SK-N-SH (cell line): ENCODE measurements at regions not wholly inside any gene's neighbourhood (a gene's known extent, or its start where the extent isn't known, plus 50 kb on each side); places are given as distances from the start of the nearest gene placed in this dataset.

Experiments
- CTCF ChIA-PET: fragments of 300-600, 350-600 bp; formaldehyde crosslinking; extraction: SDS; loops from one replicate; lab custom pipeline; 2021; lab: Yijun Ruan, JAX
- POLR2A ChIA-PET: fragments of 350-600 bp; sonication (Branson Sonifier 250); formaldehyde crosslinking; extraction: SDS; loops from one replicate; lab custom pipeline; 2020; ENCODE audit warnings: antibody characterized with exemption, inconsistent platforms; lab: Yijun Ruan, JAX
- DNase-seq: peaks from one replicate; pipeline ENCODE4 v3.0.0; 2012
- H2AFZ ChIP-seq: fragments of 200-600 bp; sonication (generic); 2 replicates; pipeline ENCODE4 v1.8.1; 2016; ENCODE audit warnings: antibody characterized with exemption, mild to moderate bottlenecking, low read depth
- H3F3A ChIP-seq: fragments of 200-600 bp; sonication (generic); replicated peaks from 2 replicates; pipeline ENCODE3; 2016; ENCODE audit warnings: antibody characterized with exemption, mild to moderate bottlenecking; ENCODE audit not compliant: insufficient read depth
- H3K27ac ChIP-seq, 2 experiments: fragments of 200-500 bp in 1 of 2; fragments of 200-600 bp in 1 of 2; sonication (Bioruptor generic) in 1 of 2; sonication (generic), shearing (Covaris generic) in 1 of 2; 2 replicates each; pipeline versions ENCODE4 v1.5.1 to v1.6.1; 2014 to 2016; ENCODE audit warnings: low read depth in 2 of 2, inconsistent platforms in 1 of 2, low read length in 1 of 2, mild to moderate bottlenecking in 1 of 2, mixed read lengths in 1 of 2
- H3K27me3 ChIP-seq: fragments of 200-600 bp; sonication (generic), shearing (Covaris generic); 2 replicates; pipeline ENCODE4 v1.6.1; 2016; ENCODE audit warnings: mixed run types; ENCODE audit not compliant: insufficient read depth
- H3K36me3 ChIP-seq, 2 experiments: fragments of 200-500 bp in 1 of 2; fragments of 200-600 bp in 1 of 2; sonication (Bioruptor generic) in 1 of 2; sonication (generic) in 1 of 2; replicated peaks in 1 of 2; 2 replicates each; pipeline versions ENCODE3 to v1.5.1; 2014 to 2016; ENCODE audit warnings: low read length in 1 of 2, mild to moderate bottlenecking in 1 of 2; ENCODE audit not compliant: insufficient read depth in 2 of 2, control insufficient read depth in 1 of 2
- H3K4me1 ChIP-seq, 2 experiments: fragments of 200-500 bp in 1 of 2; fragments of 200-600 bp in 1 of 2; sonication (Bioruptor generic) in 1 of 2; sonication (generic), shearing (Covaris generic) in 1 of 2; 2 replicates each; pipeline versions ENCODE4 v1.5.1 to v1.6.1; 2014 to 2016; ENCODE audit warnings: low read depth in 1 of 2, low read length in 1 of 2, mixed run types in 1 of 2; ENCODE audit not compliant: insufficient read depth in 2 of 2, control insufficient read depth in 1 of 2
- H3K4me2 ChIP-seq: fragments of 200-600 bp; sonication (generic), shearing (Covaris generic); 2 replicates; pipeline ENCODE4 v1.6.1; 2017; ENCODE audit warnings: mixed run types
- H3K4me3 ChIP-seq, 2 experiments: fragments of 200-500 bp in 1 of 2; fragments of 200-600 bp in 1 of 2; sonication (Bioruptor generic) in 1 of 2; sonication (generic), shearing (Covaris generic) in 1 of 2; 2 replicates each; pipeline versions ENCODE4 v1.5.1 to v1.8.1; 2014 to 2016; ENCODE audit warnings: low read depth in 2 of 2, inconsistent platforms in 1 of 2, low read length in 1 of 2, mild to moderate bottlenecking in 1 of 2, mixed read lengths in 1 of 2, moderate library complexity in 1 of 2
- H3K79me2 ChIP-seq: fragments of 200-600 bp; sonication (generic); 2 replicates; pipeline ENCODE4 v1.8.1; 2017; ENCODE audit warnings: mild to moderate bottlenecking; ENCODE audit not compliant: insufficient read depth
- H3K9ac ChIP-seq: fragments of 200-600 bp; sonication (generic); 2 replicates; pipeline ENCODE4 v1.6.1; 2017; ENCODE audit warnings: mixed run types
- H3K9me2 ChIP-seq: fragments of 200-600 bp; sonication (generic); 2 replicates; pipeline ENCODE4 v1.6.1; 2017; ENCODE audit warnings: mixed run types
- H3K9me3 ChIP-seq: fragments of 200-600 bp; sonication (generic); 2 replicates; pipeline ENCODE4 v1.6.1; 2017; ENCODE audit warnings: mixed run types, mild to moderate bottlenecking, moderate library complexity
- H4K20me1 ChIP-seq: fragments of 200-600 bp; sonication (generic); 2 replicates; pipeline ENCODE4 v1.6.1; 2017; ENCODE audit warnings: mild to moderate bottlenecking, mixed run types; ENCODE audit not compliant: insufficient read depth
- CHD2 ChIP-seq: fragments of 150-350 bp; IDR thresholded peaks from 2 replicates; pipeline ENCODE4 v1.6.1; 2018; ENCODE audit warnings: low read length; ENCODE audit not compliant: partially characterized antibody
- EZH2phosphoT487 ChIP-seq: fragments of 200-600 bp; sonication (generic); IDR thresholded peaks from 2 replicates; pipeline ENCODE4 v1.6.1; 2017; ENCODE audit warnings: low read depth, mixed run types, mild to moderate bottlenecking, antibody characterized with exemption, moderate library complexity, borderline replicate concordance
- JUND ChIP-seq: IDR thresholded peaks from 2 replicates; pipeline ENCODE4 v1.4.0; 2012
- MEF2A ChIP-seq: IDR thresholded peaks from 2 replicates; pipeline ENCODE4 v1.4.0; 2012; ENCODE audit warnings: low read depth, borderline replicate concordance
- NFIC ChIP-seq: IDR thresholded peaks from 2 replicates; pipeline ENCODE4 v1.4.0; 2012; ENCODE audit warnings: borderline replicate concordance
- PBX3 ChIP-seq: IDR thresholded peaks from 2 replicates; pipeline ENCODE4; 2012
- POLR2AphosphoS5 ChIP-seq: IDR thresholded peaks from 2 replicates; pipeline ENCODE4 v1.6.1; 2012; ENCODE audit warnings: low read depth, low read length
- RFX5 ChIP-seq: IDR thresholded peaks from 2 replicates; pipeline ENCODE4 v1.6.1; 2012; ENCODE audit warnings: mild to moderate bottlenecking, improper control_type of control experiment, low read length
- SMC3 ChIP-seq: IDR thresholded peaks from 2 replicates; pipeline ENCODE4 v1.6.1; 2012; ENCODE audit warnings: low read depth, low read length, improper control_type of control experiment
- TAF1 ChIP-seq: IDR thresholded peaks from 2 replicates; pipeline ENCODE4 v1.6.1; 2012; ENCODE audit warnings: low read depth, mild to moderate bottlenecking, low read length, moderate library complexity, borderline replicate concordance
- TCF12 ChIP-seq: IDR thresholded peaks from 2 replicates; pipeline ENCODE4 v1.4.0; 2012
- USF1 ChIP-seq: IDR thresholded peaks from 2 replicates; pipeline ENCODE4 v1.4.0; 2012; ENCODE audit warnings: low read depth, borderline replicate concordance
- YY1 ChIP-seq: IDR thresholded peaks from 2 replicates; pipeline ENCODE4 v1.4.0; 2012; ENCODE audit warnings: low read depth, mild to moderate bottlenecking
- WGBS: methylation state at CpG from one replicate; pipeline ENCODE4 v1.1.6; 2017; ENCODE audit warnings: low lambda C conversion rate; 5-methylcytosine and 5-hydroxymethylcytosine counted together

GRCh38 chr6:51410453-51410852, 591.8 kb downstream of the TFAP2B start:
- H3K9ac ChIP-seq: no peak overlapping the region
- WGBS: 76% methylated on average over 25 of the region's 25 CpGs
- TF ChIP-seq POLR2AphosphoS5 (no peak), MEF2A (no peak), EZH2phosphoT487 (no peak)
- H2AFZ ChIP-seq: no peak overlapping the region
- H3K4me3 ChIP-seq: no peak overlapping the region
- H3K27ac ChIP-seq: no peak overlapping the region
- H3K36me3 ChIP-seq: no peaks in the 10 kb centered on the region
- H3K9me2 ChIP-seq: no peaks in the 10 kb centered on the region
- no peaks in the 10 kb centered on the region; a peak in 1 of 4 replicates for H3K4me1 ChIP-seq
- no peak overlapping the region for H3K4me2 ChIP-seq
- H3F3A ChIP-seq: no peaks in the 10 kb centered on the region
- H3K79me2 ChIP-seq: no peaks in the 10 kb centered on the region
- no peaks in the 10 kb centered on the region for H3K27me3 ChIP-seq
- CTCF ChIA-PET: interaction anchor here (0.7 kb wide), 1 partner anchor 809 kb away, joined by 4 read pairs; no protein-coding TSS in a partner anchor
- POLR2A ChIA-PET: no interaction called here
- H3K9me3 ChIP-seq: no peaks in the 10 kb centered on the region
- no peak for DNase-seq
- H4K20me1 ChIP-seq: no peaks in the 10 kb centered on the region

GRCh38 chr6:51411496-51412125, 592.9 kb downstream of the TFAP2B start:
- 70% methylated on average over 4 of the region's 4 CpGs for WGBS
- no peaks in the 10 kb centered on the region for H3K9me2 ChIP-seq
- no peaks in the 10 kb centered on the region for H4K20me1 ChIP-seq
- H3F3A ChIP-seq: no peaks in the 10 kb centered on the region
- no peak overlapping the region for H3K27ac ChIP-seq
- H3K36me3 ChIP-seq: no peaks in the 10 kb centered on the region
- no peak for DNase-seq
- no peak overlapping the region for H3K4me3 ChIP-seq
- H2AFZ ChIP-seq: no peak overlapping the region
- no peaks in the 10 kb centered on the region for H3K9me3 ChIP-seq
- H3K79me2 ChIP-seq: no peaks in the 10 kb centered on the region
- H3K4me1 ChIP-seq: no peaks in the 10 kb centered on the region; a peak in 1 of 4 replicates
- ChIA-PET POLR2A (no interaction called here), CTCF (interaction anchor here (0.5 to 0.7 kb wide), 2 partner anchors 82 to 1541 kb away, joined by 3 read pairs; no protein-coding TSS in a partner anchor)
- H3K4me2 ChIP-seq: no peak overlapping the region
- H3K27me3 ChIP-seq: no peaks in the 10 kb centered on the region
- H3K9ac ChIP-seq: no peak overlapping the region
- TF ChIP-seq YY1: no peak
- no peak for TF ChIP-seq TCF12
- no peak for TF ChIP-seq NFIC
- no peak for TF ChIP-seq TAF1
- TF ChIP-seq RFX5: no peak
- no peak for TF ChIP-seq SMC3
- no peak for TF ChIP-seq USF1

GRCh38 chr6:51414361-51414760, 595.7 kb downstream of the TFAP2B start:
- no peaks in the 10 kb centered on the region for H3K27me3 ChIP-seq
- no peaks in the 10 kb centered on the region for H3K9me2 ChIP-seq
- no peaks in the 10 kb centered on the region for H3K9me3 ChIP-seq
- H4K20me1 ChIP-seq: no peaks in the 10 kb centered on the region
- WGBS: 29% methylated on average over 2 of the region's 2 CpGs
- no peak overlapping the region for H3K9ac ChIP-seq
- H3K27ac ChIP-seq: no peak overlapping the region
- POLR2A ChIA-PET: no interaction called here
- CTCF ChIA-PET: no interaction called here
- H3F3A ChIP-seq: no peaks in the 10 kb centered on the region
- no peak overlapping the region for H3K4me2 ChIP-seq
- no peaks in the 10 kb centered on the region for H3K36me3 ChIP-seq
- H3K4me1 ChIP-seq: no peaks in the 10 kb centered on the region; a peak in 1 of 4 replicates
- no peaks in the 10 kb centered on the region for H3K79me2 ChIP-seq
- H2AFZ ChIP-seq: no peak overlapping the region
- no peak for DNase-seq
- TF ChIP-seq CHD2: no peak
- no peak for TF ChIP-seq PBX3
- no peak for TF ChIP-seq JUND
- TF ChIP-seq, all 33 proteins: peak for 0
- no peak overlapping the region for H3K4me3 ChIP-seq
